ENCODE measurements at regions not wholly inside any gene's neighbourhood (a gene's known extent, or its start where the extent isn't known, plus 50 kb on each side); places are given as distances from the start of the nearest gene placed in this dataset.

- Histone ChIP-seq H3K4me3 (ENCODE audit: low read length) (no peak overlapping the region), H3K4me1 (ENCODE audit: control insufficient read depth, insufficient read depth, low read length) (no peaks in the 10 kb centered on the region), H3K27ac (ENCODE audit: low read length) (no peak overlapping the region), H3K27me3 (ENCODE audit: control insufficient read depth, insufficient read depth) (no peaks in the 10 kb centered on the region), H3K9me3 (ENCODE audit: control insufficient read depth, low read length) (no peaks in the 10 kb centered on the region)
- DNase-seq (no peak), ATAC-seq (no peak)
- intact Hi-C loops (cut with DNase I): no loop called here
- WGBS: 68% methylated on average over 3 of the region's 3 CpGs
These were observed 316.3 kb downstream of the TMA16 start for GRCh38 chr4:163810755-163811154.

DNA sequence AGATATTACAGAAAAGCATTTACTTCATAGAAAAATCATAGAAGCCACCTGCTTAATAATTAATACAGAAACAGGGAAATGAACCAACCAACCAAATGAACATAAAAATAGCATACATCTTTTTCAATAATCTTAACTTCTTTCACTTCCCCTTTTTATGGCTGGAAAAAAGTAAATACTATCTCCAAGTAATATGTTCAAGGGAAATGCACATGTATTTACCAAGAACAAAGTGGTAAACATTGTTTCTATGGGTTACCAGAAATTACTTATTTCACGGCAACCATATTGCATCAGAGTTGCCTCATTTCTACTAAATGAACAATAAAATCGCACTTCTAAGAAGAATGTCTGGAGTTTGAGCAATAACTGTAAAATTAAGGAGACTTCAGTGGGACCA, 321.3 kb downstream of the TMA16 start:
- intact Hi-C loops (cut with DNase I): no loop called here
- Histone ChIP-seq H3K27ac (ENCODE audit: low read length) (no peak overlapping the region), H3K4me3 (ENCODE audit: low read length) (no peak overlapping the region), H3K27me3 (ENCODE audit: control insufficient read depth, insufficient read depth) (no peaks in the 10 kb centered on the region), H3K4me1 (ENCODE audit: control insufficient read depth, insufficient read depth, low read length) (no peaks in the 10 kb centered on the region), H3K9me3 (ENCODE audit: control insufficient read depth, low read length) (no peaks in the 10 kb centered on the region)
- ATAC-seq: no peak
- DNase-seq: no peak
- WGBS: 79% methylated on average over 2 of the region's 2 CpGs

GRCh38 chr4:163816494-163816893, 322.0 kb downstream of the TMA16 start:
- Histone ChIP-seq H3K9me3 (ENCODE audit: control insufficient read depth, low read length) (no peaks in the 10 kb centered on the region), H3K4me1 (ENCODE audit: control insufficient read depth, insufficient read depth, low read length) (no peaks in the 10 kb centered on the region), H3K27me3 (ENCODE audit: control insufficient read depth, insufficient read depth) (no peaks in the 10 kb centered on the region), H3K4me3 (ENCODE audit: low read length) (no peak overlapping the region), H3K27ac (ENCODE audit: low read length) (no peak overlapping the region)
- no peak for ATAC-seq
- intact Hi-C loops (cut with DNase I): no loop called here
- DNase-seq: no peak
- WGBS: 70% methylated on average over 1 of the region's 1 CpG

GRCh38 chr4:163818673-163819072, 324.2 kb downstream of the TMA16 start:
- ATAC-seq: no peak
- Histone ChIP-seq H3K27ac (ENCODE audit: low read length) (no peak overlapping the region), H3K4me3 (ENCODE audit: low read length) (no peak overlapping the region), H3K4me1 (ENCODE audit: control insufficient read depth, insufficient read depth, low read length) (no peaks in the 10 kb centered on the region), H3K27me3 (ENCODE audit: control insufficient read depth, insufficient read depth) (no peaks in the 10 kb centered on the region), H3K9me3 (ENCODE audit: control insufficient read depth, low read length) (no peaks in the 10 kb centered on the region)
- intact Hi-C loops (cut with DNase I): no loop called here
- WGBS: 73% methylated on average over 3 of the region's 3 CpGs
- no peak for DNase-seq

DNA sequence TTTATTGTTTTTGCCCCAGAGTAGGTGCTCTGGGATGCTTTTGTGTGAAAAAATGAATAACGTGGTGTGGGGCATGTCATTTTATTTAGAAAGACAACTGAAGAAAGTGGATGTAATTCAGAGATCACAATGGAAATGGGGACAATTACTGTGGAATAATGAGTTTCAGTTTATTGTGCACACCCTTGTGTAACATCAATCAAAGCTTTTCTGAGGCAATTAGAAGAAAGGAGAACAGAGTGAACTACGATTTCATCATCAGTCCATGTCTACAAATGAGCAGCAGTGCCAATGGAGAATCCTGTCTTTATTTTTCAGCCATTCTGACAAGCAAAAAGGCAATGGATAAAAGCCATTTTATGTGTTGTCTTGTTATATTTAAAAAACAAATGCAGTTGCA, 339.2 kb downstream of the TMA16 start:
- WGBS: 58% methylated on average over 2 of the region's 2 CpGs
- intact Hi-C loops (cut with DNase I): no loop called here
- H3K4me3 ChIP-seq (ENCODE audit: low read length): no peak overlapping the region
- H3K27ac ChIP-seq (ENCODE audit: low read length): no peak overlapping the region
- DNase-seq (no peak), ATAC-seq (no peak)
- H3K9me3 ChIP-seq (ENCODE audit: control insufficient read depth, low read length): no peaks in the 10 kb centered on the region
- H3K4me1 ChIP-seq (ENCODE audit: control insufficient read depth, insufficient read depth, low read length): no peaks in the 10 kb centered on the region
- no peaks in the 10 kb centered on the region for H3K27me3 ChIP-seq (ENCODE audit: control insufficient read depth, insufficient read depth)

- DNase-seq: no peak
- no peak for ATAC-seq
- no peaks in the 10 kb centered on the region for H3K4me1 ChIP-seq (ENCODE audit: control insufficient read depth, insufficient read depth, low read length)
- no peak overlapping the region for H3K27ac ChIP-seq (ENCODE audit: low read length)
- H3K27me3 ChIP-seq (ENCODE audit: control insufficient read depth, insufficient read depth): no peaks in the 10 kb centered on the region
- H3K4me3 ChIP-seq (ENCODE audit: low read length): no peak overlapping the region
- intact Hi-C loops (cut with DNase I): no loop called here
- no peaks in the 10 kb centered on the region for H3K9me3 ChIP-seq (ENCODE audit: control insufficient read depth, low read length)
- WGBS: 88% methylated on average over 3 of the region's 3 CpGs
These were observed 351.5 kb downstream of the TMA16 start for GRCh38 chr4:163846008-163846407.

GRCh38 chr4:163852246-163852645, 357.8 kb downstream of the TMA16 start:
- no peak for DNase-seq
- no peak overlapping the region for H3K4me3 ChIP-seq (ENCODE audit: low read length)
- no peaks in the 10 kb centered on the region for H3K27me3 ChIP-seq (ENCODE audit: control insufficient read depth, insufficient read depth)
- intact Hi-C loops (cut with DNase I): no loop called here
- H3K4me1 ChIP-seq (ENCODE audit: control insufficient read depth, insufficient read depth, low read length): no peaks in the 10 kb centered on the region
- H3K9me3 ChIP-seq (ENCODE audit: control insufficient read depth, low read length): no peaks in the 10 kb centered on the region
- no peak overlapping the region for H3K27ac ChIP-seq (ENCODE audit: low read length)
- WGBS: 69% methylated on average over 3 of the region's 3 CpGs
- no peak for ATAC-seq

DNA sequence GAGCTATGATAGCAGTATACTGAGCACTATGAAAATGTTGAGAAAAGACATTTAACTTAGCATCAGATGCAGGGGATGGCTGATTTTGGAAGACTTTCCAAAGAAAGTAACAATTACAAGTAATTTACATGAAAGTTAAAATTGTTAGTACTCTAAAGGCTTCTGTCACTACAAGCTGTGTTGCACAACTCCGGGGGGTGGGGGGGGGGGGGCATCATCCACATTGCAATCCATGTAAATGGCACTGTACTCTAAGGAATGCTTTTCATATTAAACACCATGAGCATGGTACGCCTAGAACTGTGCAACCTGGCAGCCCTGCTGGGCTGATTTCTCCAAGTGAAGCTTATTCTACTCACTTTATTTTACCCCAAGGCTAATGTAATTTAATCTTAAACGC, 363.4 kb downstream of the TMA16 start:
- intact Hi-C loops (cut with DNase I): no loop called here
- 69% methylated on average over 3 of the region's 3 CpGs for WGBS
- Histone ChIP-seq H3K4me1 (ENCODE audit: control insufficient read depth, insufficient read depth, low read length) (no peaks in the 10 kb centered on the region), H3K27ac (ENCODE audit: low read length) (no peak overlapping the region), H3K27me3 (ENCODE audit: control insufficient read depth, insufficient read depth) (no peaks in the 10 kb centered on the region), H3K9me3 (ENCODE audit: control insufficient read depth, low read length) (no peaks in the 10 kb centered on the region), H3K4me3 (ENCODE audit: low read length) (no peak overlapping the region)
- ATAC-seq (no peak), DNase-seq (no peak)

DNA sequence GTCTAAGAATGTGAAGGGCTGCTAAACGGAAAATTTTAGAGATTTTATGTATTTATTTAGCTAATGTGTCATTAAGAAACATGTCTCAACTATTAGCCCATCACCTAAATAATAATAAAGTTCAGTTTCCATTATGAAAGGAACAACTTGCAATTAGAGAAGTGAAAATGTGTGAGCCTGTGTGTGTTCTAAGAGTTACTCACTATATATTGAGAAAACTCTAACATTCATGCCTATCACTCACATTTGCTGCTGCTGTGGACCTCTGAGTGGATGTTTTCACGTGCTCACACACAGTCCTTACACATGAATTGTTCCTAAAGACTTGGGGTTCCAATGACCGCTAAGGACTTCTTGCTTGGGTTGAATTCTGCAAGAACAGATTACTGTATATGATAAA, 364.0 kb downstream of the TMA16 start:
- intact Hi-C loops (cut with DNase I): no loop called here

GRCh38 chr4:163863082-163863481, 368.6 kb downstream of the TMA16 start:
- no peaks in the 10 kb centered on the region for H3K4me1 ChIP-seq (ENCODE audit: control insufficient read depth, insufficient read depth, low read length)
- no peak overlapping the region for H3K27ac ChIP-seq (ENCODE audit: low read length)
- no peaks in the 10 kb centered on the region for H3K9me3 ChIP-seq (ENCODE audit: control insufficient read depth, low read length)
- DNase-seq (no peak), ATAC-seq (no peak)
- H3K4me3 ChIP-seq (ENCODE audit: low read length): no peak overlapping the region
- intact Hi-C loops (cut with DNase I): no loop called here
- no peaks in the 10 kb centered on the region for H3K27me3 ChIP-seq (ENCODE audit: control insufficient read depth, insufficient read depth)
- WGBS: 48% methylated on average over 2 of the region's 2 CpGs

More for the DNA sequence above, 364.0 kb downstream of the TMA16 start:
- H3K27me3 ChIP-seq (ENCODE audit: control insufficient read depth, insufficient read depth): no peaks in the 10 kb centered on the region
- 65% methylated on average over 3 of the region's 3 CpGs for WGBS
- no peaks in the 10 kb centered on the region for H3K9me3 ChIP-seq (ENCODE audit: control insufficient read depth, low read length)
- ATAC-seq: no peak
- no peak overlapping the region for H3K4me3 ChIP-seq (ENCODE audit: low read length)
- no peak for DNase-seq
- H3K27ac ChIP-seq (ENCODE audit: low read length): no peak overlapping the region
- no peaks in the 10 kb centered on the region for H3K4me1 ChIP-seq (ENCODE audit: control insufficient read depth, insufficient read depth, low read length)

- DNase-seq: no peak
- intact Hi-C loops (cut with DNase I): no loop called here
- 78% methylated on average over 1 of the region's 1 CpG for WGBS
- H3K27ac ChIP-seq (ENCODE audit: low read length): no peak overlapping the region
- no peaks in the 10 kb centered on the region for H3K9me3 ChIP-seq (ENCODE audit: control insufficient read depth, low read length)
- H3K4me1 ChIP-seq (ENCODE audit: control insufficient read depth, insufficient read depth, low read length): no peaks in the 10 kb centered on the region
- no peaks in the 10 kb centered on the region for H3K27me3 ChIP-seq (ENCODE audit: control insufficient read depth, insufficient read depth)
- ATAC-seq: no peak
- no peak overlapping the region for H3K4me3 ChIP-seq (ENCODE audit: low read length)
These were observed 370.5 kb downstream of the TMA16 start for GRCh38 chr4:163865010-163865409.

DNA sequence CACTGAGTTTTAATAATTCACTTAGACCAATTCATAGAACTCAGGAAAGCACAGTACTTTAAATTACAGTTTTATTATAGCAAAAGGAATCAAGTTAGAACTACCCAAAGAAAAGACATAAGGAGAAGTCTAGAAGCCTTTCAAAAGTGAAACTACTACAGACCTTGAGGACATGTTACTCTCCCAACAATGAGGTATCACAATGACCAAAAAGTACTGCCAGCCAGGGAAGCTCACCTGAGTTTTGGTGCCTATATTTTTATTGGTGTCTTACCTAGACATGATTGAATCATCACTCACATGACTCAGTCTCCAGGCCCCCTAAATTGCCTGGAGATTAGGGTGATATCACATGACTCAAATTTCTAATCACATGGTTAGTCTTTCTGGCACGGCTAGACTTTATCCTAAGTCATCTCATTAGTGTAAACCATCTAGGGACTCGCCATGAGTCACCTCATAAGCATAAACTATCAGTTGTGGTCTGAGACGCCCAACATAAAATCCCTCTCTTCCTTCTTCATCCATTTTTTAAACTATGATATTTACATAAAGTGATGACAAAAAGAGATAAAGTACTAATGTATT, 372.3 kb downstream of the TMA16 start:
- H3K9me3 ChIP-seq (ENCODE audit: control insufficient read depth, low read length): no peaks in the 10 kb centered on the region
- intact Hi-C loops (cut with DNase I): no loop called here
- no peaks in the 10 kb centered on the region for H3K4me1 ChIP-seq (ENCODE audit: control insufficient read depth, insufficient read depth, low read length)
- ATAC-seq (no peak), DNase-seq (no peak)
- 73% methylated on average over 3 of the region's 3 CpGs for WGBS
- no peaks in the 10 kb centered on the region for H3K27me3 ChIP-seq (ENCODE audit: control insufficient read depth, insufficient read depth)
- H3K4me3 ChIP-seq (ENCODE audit: low read length): no peak overlapping the region
- no peak overlapping the region for H3K27ac ChIP-seq (ENCODE audit: low read length)
